IMR-90 (cell line): ENCODE measurements at regions not wholly inside any gene's neighbourhood (a gene's known extent, or its start where the extent isn't known, plus 50 kb on each side); places are given as distances from the start of the nearest gene placed in this dataset.

Source experiments
- ATAC-seq: fragments of 200-7000 bp; cut with Tn5 transposase; 2 replicates; pipeline ENCODE4 v1.9.1; 2020; ENCODE audit warnings: low read depth, mild to moderate bottlenecking, moderate library complexity
- BruUV-seq: library from RNA; stranded (reverse); fragments of 400-500 nt; replicated peaks from 2 replicates; lab custom pipeline; 2021; lab: Mats Ljungman, UMichigan
- CTCF ChIA-PET: fragments of 300-600 bp; formaldehyde crosslinking; extraction: SDS; loops from one replicate; lab custom pipeline; 2021; ENCODE audit warnings: antibody characterized with exemption; lab: Yijun Ruan, JAX
- POLR2A ChIA-PET: fragments of 300-600 bp; sonication (Branson Sonifier 250); formaldehyde crosslinking; loops from one replicate; lab custom pipeline; 2022; ENCODE audit warnings: antibody characterized with exemption; ENCODE audit not compliant: unreplicated experiment; lab: Charles Lee
- DNase-seq: peaks from one replicate; pipeline ENCODE4 v3.0.0; 2013
- H2AFZ ChIP-seq: replicated peaks from 2 replicates; pipeline ENCODE3; 2013; ENCODE audit warnings: low read length, mild to moderate bottlenecking; ENCODE audit not compliant: poor library complexity
- H2AK5ac ChIP-seq: 2 replicates; pipeline ENCODE4 v1.6.1; 2013; ENCODE audit warnings: low read depth, low read length, inconsistent platforms
- H2AK9ac ChIP-seq: replicated peaks from 2 replicates; pipeline ENCODE3; 2013; ENCODE audit warnings: mild to moderate bottlenecking, low read depth, low read length, moderate library complexity; ENCODE audit not compliant: poor library complexity
- H2BK120ac ChIP-seq: 2 replicates; pipeline ENCODE4 v1.6.1; 2013; ENCODE audit warnings: low read depth, low read length, inconsistent platforms
- H2BK15ac ChIP-seq: 3 replicates; pipeline ENCODE4 v1.6.1; 2013; ENCODE audit warnings: low read depth, low read length, inconsistent platforms
- H2BK20ac ChIP-seq: 2 replicates; pipeline ENCODE4 v1.6.1; 2013; ENCODE audit warnings: low read depth, mild to moderate bottlenecking, inconsistent platforms, low read length, moderate library complexity
- H2BK5ac ChIP-seq: 2 replicates; pipeline ENCODE4 v1.6.1; 2013; ENCODE audit warnings: mild to moderate bottlenecking, low read depth, low read length, inconsistent platforms; ENCODE audit not compliant: poor library complexity, severe bottlenecking
- H3K14ac ChIP-seq: replicated peaks from 2 replicates; pipeline ENCODE4 v1.6.1; 2013; ENCODE audit warnings: low read depth, low read length, inconsistent platforms
- H3K18ac ChIP-seq: 2 replicates; pipeline ENCODE4 v1.6.1; 2013; ENCODE audit warnings: low read depth, low read length, control low read depth
- H3K23ac ChIP-seq: 2 replicates; pipeline ENCODE4 v1.6.1; 2013; ENCODE audit warnings: low read depth, low read length, inconsistent platforms
- H3K27ac ChIP-seq: 2 replicates; pipeline ENCODE4 v1.5.1; 2013; ENCODE audit warnings: mild to moderate bottlenecking, control low read depth, low read length; ENCODE audit not compliant: insufficient read depth
- H3K27me3 ChIP-seq: 2 replicates; pipeline ENCODE4 v1.6.1; 2013; ENCODE audit warnings: low read length; ENCODE audit not compliant: control insufficient read depth, insufficient read depth
- H3K36me3 ChIP-seq: 2 replicates; pipeline ENCODE4 v1.6.1; 2013; ENCODE audit warnings: low read length, mixed read lengths; ENCODE audit not compliant: control insufficient read depth, insufficient read depth
- H3K4ac ChIP-seq: 2 replicates; pipeline ENCODE4 v1.6.1; 2013; ENCODE audit warnings: low read depth, low read length, inconsistent platforms
- H3K4me1 ChIP-seq: 2 replicates; pipeline ENCODE4 v1.6.1; 2013; ENCODE audit warnings: low read length, mixed read lengths; ENCODE audit not compliant: control insufficient read depth, insufficient read depth
- H3K4me2 ChIP-seq: 2 replicates; pipeline ENCODE4 v1.6.1; 2013; ENCODE audit warnings: low read depth, mild to moderate bottlenecking, control low read depth, low read length, moderate library complexity
- H3K4me3 ChIP-seq: 2 replicates; pipeline ENCODE4 v1.5.1; 2013; ENCODE audit warnings: low read depth, mild to moderate bottlenecking, control low read depth, low read length, moderate library complexity; ENCODE audit not compliant: insufficient read depth
- H3K56ac ChIP-seq: 2 replicates; pipeline ENCODE4 v1.6.1; 2013; ENCODE audit warnings: low read length, inconsistent platforms; ENCODE audit not compliant: insufficient read depth; ENCODE audit errors: extremely low read depth
- H3K79me1 ChIP-seq, 2 experiments: 2 replicates each; pipeline ENCODE4 v1.6.1; 2013; ENCODE audit warnings: low read length in 2 of 2, inconsistent platforms in 1 of 2, low read depth in 1 of 2
- H3K9ac ChIP-seq: 2 replicates; pipeline ENCODE4 v1.6.1; 2013; ENCODE audit warnings: low read depth, low read length, control low read depth
- H3K9me1 ChIP-seq: 2 replicates; pipeline ENCODE4 v1.6.1; 2013; ENCODE audit warnings: low read length, inconsistent platforms; ENCODE audit not compliant: insufficient read depth
- H3K9me3 ChIP-seq: 2 replicates; pipeline ENCODE4 v1.6.1; 2013; ENCODE audit warnings: low read length; ENCODE audit not compliant: control insufficient read depth, insufficient read depth
- H4K20me1 ChIP-seq: 2 replicates; pipeline ENCODE4 v1.6.1; 2013; ENCODE audit warnings: low read length, inconsistent platforms; ENCODE audit not compliant: insufficient read depth
- H4K5ac ChIP-seq: 2 replicates; pipeline ENCODE4 v1.6.1; 2013; ENCODE audit warnings: mild to moderate bottlenecking, low read depth, low read length, control low read depth
- H4K8ac ChIP-seq, 2 experiments: 2 replicates each; pipeline ENCODE4 v1.6.1; 2013; ENCODE audit warnings: low read depth in 2 of 2, low read length in 2 of 2, control low read depth in 1 of 2, inconsistent platforms in 1 of 2
- H4K91ac ChIP-seq: 2 replicates; pipeline ENCODE4 v1.6.1; 2013; ENCODE audit warnings: low read depth, low read length, inconsistent platforms; ENCODE audit not compliant: insufficient read depth
- CHD1 ChIP-seq: IDR thresholded peaks from 2 replicates; pipeline ENCODE4 v1.6.1; 2012; ENCODE audit warnings: low read depth, low read length, improper control_type of control experiment
- FOS ChIP-seq: fragments of 150-350 bp; IDR thresholded peaks from 2 replicates; pipeline ENCODE4 v1.6.1; 2016; ENCODE audit warnings: low read depth, low read length
- MAFK ChIP-seq: IDR thresholded peaks from 2 replicates; pipeline ENCODE4 v1.6.1; 2012; ENCODE audit warnings: low read depth, low read length, improper control_type of control experiment
- MXI1 ChIP-seq: IDR thresholded peaks from 2 replicates; pipeline ENCODE4 v1.6.1; 2012; ENCODE audit warnings: low read depth, mild to moderate bottlenecking, low read length, moderate library complexity, borderline replicate concordance
- RFX5 ChIP-seq: IDR thresholded peaks from 2 replicates; pipeline ENCODE4 v1.8.0; 2012; ENCODE audit warnings: low read depth, mild to moderate bottlenecking, low read length, moderate library complexity
- WGBS, 2 experiments: methylation state at CpG; one replicate each; pipeline versions ENCODE4 v1.1.5 to v1.1.7; 2013; ENCODE audit warnings: missing lambda C conversion rate in 2 of 2; ENCODE audit not compliant: insufficient read length in 1 of 2; ENCODE audit errors: extremely low coverage in 2 of 2; 5-methylcytosine and 5-hydroxymethylcytosine counted together
- dilution Hi-C: fragments of 300-500 bp; cut with HindIII; formaldehyde crosslinking; loops from one replicate; pipeline ENCODE4 v1.14.3; 2018; ENCODE audit warnings: low sequenced_read_pairs; ENCODE audit not compliant: unreplicated experiment
- in situ Hi-C: fragments of 300-500 bp; cut with MboI; formaldehyde crosslinking; loops from 3 replicates; pipeline ENCODE4 v1.14.3; 2019; ENCODE audit warnings: low sequenced_read_pairs, inconsistent platforms, mixed read lengths
- intact Hi-C: fragments of 100-400 bp; cut with micrococcal nuclease; formaldehyde crosslinking; loops from 2 replicates; pipeline ENCODE4 v1.10.0; 2022
- TF ChIP-seq, protein P1 (sequence below): fragments of 150-350 bp; IDR thresholded peaks from 2 replicates; pipeline ENCODE4 v1.6.1; 2017; ENCODE audit warnings: mild to moderate bottlenecking, antibody characterized with exemption, low read length, low read depth

DNA sequence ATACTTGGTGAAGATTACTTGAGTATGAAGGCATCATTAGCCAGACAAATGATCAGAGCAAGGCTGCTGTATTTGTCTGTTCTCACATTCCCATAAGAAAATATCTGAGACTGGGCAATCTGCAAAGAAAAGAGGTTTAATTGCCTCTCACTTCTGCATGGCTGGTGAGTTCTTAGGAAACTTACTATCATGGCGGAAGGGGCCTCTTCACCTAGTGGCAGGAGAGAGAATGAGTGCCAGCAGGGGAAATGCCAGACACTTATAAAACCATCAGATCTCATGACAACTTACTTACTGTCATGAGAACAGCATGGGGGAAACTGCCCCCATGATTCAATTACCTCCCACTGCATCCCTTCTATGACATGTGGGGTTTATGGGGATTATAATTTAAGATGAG lies 452.3 kb downstream of the GALR1 start:
- Histone ChIP-seq H2BK5ac (no peak overlapping the region), H3K9me1 (no peaks in the 10 kb centered on the region), H3K27me3 (no peaks in the 10 kb centered on the region), H3K4me2 (no peak overlapping the region), H3K27ac (no peak overlapping the region), H3K23ac (no peak overlapping the region), H2BK15ac (no peak overlapping the region), H3K9ac (no peak overlapping the region), H3K4ac (no peak overlapping the region), H3K56ac (no peak overlapping the region), H3K36me3 (no peaks in the 10 kb centered on the region), H4K5ac (no peak overlapping the region), H2BK120ac (no peak overlapping the region), H4K20me1 (no peaks in the 10 kb centered on the region), H3K4me3 (no peak overlapping the region), H2BK20ac (no peak overlapping the region), H2AK9ac (no peak overlapping the region), H4K8ac (no peak overlapping the region), H3K18ac (no peak overlapping the region), H2AK5ac (no peak overlapping the region), H4K91ac (no peak overlapping the region), H3K14ac (no peak overlapping the region), H3K9me3 (peaks cover 13% of the 10 kb centered on the region), H3K4me1 (no peaks in the 10 kb centered on the region), H2AFZ (no peak overlapping the region), H3K79me1 (no peaks in the 10 kb centered on the region)
- BruUV-seq = no TSS peak
- no peak for DNase-seq
- in situ Hi-C loops (no loop called here), dilution Hi-C loops (no loop called here), intact Hi-C loops (no loop called here)
- POLR2A ChIA-PET = no interaction called here
- no peak for ATAC-seq
- CTCF ChIA-PET = no interaction called here
- no peak for TF ChIP-seq RFX5
- TF ChIP-seq, protein P1, sequence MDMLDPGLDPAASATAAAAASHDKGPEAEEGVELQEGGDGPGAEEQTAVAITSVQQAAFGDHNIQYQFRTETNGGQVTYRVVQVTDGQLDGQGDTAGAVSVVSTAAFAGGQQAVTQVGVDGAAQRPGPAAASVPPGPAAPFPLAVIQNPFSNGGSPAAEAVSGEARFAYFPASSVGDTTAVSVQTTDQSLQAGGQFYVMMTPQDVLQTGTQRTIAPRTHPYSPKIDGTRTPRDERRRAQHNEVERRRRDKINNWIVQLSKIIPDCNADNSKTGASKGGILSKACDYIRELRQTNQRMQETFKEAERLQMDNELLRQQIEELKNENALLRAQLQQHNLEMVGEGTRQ = no peak
- TF ChIP-seq MAFK = no peak
- TF ChIP-seq FOS = no peak
- TF ChIP-seq CHD1 = no peak
- no peak for TF ChIP-seq MXI1
- no CpG with 5 or more reads among the region's 1 CpG for WGBS, 2 experiments
